ENCODE measurements at regions not wholly inside any gene's neighbourhood (a gene's known extent, or its start where the extent isn't known, plus 50 kb on each side); places are given as distances from the start of the nearest gene placed in this dataset.

DNA sequence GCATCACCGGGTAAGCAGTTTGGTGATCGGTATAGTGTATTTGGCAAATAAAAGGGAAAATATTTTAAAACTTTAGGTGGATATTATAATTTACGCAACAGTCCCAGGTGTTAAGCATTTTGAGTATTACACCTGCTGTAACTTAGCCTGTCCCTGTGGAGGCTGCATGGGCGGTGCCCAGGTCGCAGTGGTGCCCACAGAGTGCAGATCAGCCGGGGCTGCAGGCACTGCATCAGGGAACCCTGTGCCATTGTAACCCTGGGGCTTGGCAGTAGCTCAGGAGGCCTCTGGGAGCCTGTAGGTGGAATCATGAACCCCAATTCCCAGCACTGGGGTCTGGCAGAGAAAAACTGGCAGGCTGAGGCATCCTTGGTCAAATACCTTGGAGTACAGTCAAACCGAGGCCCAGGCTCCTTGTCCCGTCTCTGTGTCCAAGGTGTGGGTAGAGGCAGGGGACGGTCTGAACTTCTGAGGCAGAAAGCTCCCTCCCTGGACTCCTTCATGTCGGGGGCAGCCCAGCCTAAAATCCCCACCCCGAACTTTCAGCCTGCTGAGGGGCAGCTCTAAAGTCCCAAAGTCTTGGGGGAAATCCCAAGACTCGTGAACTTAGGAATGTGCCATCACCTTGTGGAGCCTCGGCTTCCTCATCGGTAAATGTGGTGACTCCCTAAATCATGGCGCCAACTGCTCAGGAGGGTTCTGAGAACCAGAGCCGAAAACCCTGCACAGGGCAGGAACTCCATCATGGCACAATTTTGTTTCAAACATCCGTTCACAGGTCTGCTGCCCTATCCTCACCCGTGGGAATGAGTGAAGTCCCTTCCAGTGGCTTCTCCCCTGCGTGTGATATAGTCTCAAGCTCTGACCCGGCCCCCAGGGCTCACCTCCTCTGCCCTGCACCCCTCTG is 85.7 kb downstream of the INHBB start:
- no peak for DNase-seq (ENCODE audit: extremely low spot score)
- Histone ChIP-seq H3K27ac (ENCODE audit: low read depth) (no peak overlapping the region), H3K36me3 (ENCODE audit: insufficient read depth) (no peaks in the 10 kb centered on the region), H3K4me1 (ENCODE audit: insufficient read depth) (no peaks in the 10 kb centered on the region), H3K4me3 (ENCODE audit: low read depth, low read length) (no peak overlapping the region)
- 90% methylated on average over 20 of the region's 20 CpGs for WGBS

DNA sequence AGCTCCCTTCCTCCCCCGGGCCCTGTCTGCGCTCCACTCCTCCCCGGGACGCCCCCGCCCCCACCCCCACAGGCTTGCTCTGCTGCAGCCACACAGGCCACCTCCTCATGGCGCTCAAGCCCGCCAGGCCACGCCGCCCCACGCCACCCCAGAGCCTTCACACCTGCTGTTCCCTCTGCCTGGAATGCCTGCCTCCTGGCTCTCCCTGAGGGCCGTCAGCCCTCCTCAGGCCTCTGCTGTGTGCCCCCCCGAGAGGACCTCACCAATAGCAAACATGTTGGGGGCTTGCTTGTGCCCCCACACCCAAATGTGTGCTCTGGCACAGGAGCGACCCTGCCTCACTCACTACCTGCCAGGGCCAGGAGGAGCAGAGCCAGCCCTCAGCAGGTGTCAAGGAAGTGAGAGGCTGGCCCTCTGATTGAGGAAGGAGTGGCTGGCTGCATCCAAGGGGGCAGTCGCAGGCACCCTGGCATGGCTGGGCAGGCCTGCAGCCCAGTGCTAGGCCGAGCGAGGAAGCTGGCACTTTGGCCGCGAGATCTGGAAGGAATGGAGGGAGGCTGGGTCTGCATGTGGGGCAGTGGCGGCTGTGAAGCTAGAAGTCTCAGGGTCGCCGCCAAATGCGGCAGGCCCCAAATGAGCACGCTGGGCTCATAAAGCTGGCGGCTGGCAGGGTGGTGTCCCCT is 86.5 kb downstream of the INHBB start:
- 91% methylated on average over 24 of the region's 24 CpGs for WGBS
- Histone ChIP-seq H3K4me3 (ENCODE audit: low read depth, low read length) (no peak overlapping the region), H3K4me1 (ENCODE audit: insufficient read depth) (no peaks in the 10 kb centered on the region), H3K27ac (ENCODE audit: low read depth) (no peak overlapping the region), H3K36me3 (ENCODE audit: insufficient read depth) (no peaks in the 10 kb centered on the region)
- no peak for DNase-seq (ENCODE audit: extremely low spot score)

DNA sequence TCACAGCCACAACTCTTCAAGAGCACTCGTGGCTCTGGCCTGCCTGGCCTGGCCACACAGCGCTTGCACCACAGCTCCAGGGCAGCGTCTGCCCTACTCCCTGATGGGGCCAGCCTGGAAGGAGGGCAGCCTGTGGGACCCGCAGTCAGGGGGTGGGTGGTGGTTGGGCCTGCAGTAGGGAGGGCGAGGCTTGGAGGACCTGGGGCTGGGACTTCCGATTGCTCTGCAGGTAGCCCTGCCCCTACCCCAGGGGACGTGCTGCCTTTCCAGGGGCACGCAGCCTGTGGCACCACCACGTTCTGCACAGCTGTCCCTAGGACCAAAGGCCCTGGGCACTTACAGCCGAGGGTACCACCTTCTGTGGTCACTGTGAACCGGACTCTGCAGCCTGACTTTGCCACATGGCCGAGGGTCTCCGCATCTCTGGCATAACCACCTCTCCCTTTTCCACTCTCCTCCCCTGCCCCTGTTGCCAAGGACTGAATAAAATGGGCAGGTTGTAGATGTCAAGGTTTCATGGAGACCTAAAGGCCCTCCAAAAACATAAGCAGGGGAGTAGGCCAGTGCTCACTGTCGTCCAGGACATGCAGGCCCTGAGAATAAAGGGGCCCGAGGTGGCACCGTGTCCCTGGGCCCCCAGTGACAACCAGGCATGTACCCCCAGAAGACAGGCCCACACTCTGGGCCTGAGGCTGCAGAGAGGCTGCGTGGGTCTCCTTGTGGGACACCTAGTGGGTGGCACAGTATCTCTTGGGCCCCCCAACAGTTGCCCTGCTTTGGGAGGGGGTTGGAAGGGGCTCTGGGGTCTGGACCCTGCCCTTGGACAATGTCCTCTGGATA is 87.3 kb downstream of the INHBB start:
- no peaks in the 10 kb centered on the region for H3K36me3 ChIP-seq (ENCODE audit: insufficient read depth)
- 94% methylated on average over 17 of the region's 17 CpGs for WGBS

DNA sequence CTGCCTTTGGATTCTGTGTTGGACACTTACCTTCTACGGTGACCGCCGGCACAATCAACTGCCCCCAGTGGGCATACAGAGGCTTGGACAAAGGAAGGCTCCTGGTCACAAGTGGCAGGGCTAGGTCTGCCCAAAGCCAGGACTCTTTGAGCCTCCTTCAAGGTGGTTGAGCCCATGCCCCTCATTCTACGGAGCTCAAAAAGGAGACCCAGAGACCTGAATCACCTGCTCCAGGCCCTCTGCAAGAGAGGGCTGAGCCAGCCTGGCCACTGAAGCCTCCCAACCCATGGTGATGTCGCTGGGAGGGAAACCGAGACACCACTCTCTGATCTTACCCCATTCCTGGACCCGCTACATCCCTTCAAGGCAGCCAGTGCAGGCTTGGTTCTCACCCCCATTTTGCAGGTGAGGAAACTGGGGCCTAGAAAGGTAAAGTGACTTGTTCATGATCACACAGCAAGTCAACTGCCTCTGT is 87.9 kb downstream of the INHBB start:
- no peak overlapping the region for H3K4me3 ChIP-seq (ENCODE audit: low read depth, low read length)
- no peak for DNase-seq (ENCODE audit: extremely low spot score)
- H3K27ac ChIP-seq (ENCODE audit: low read depth): no peak overlapping the region
- H3K4me1 ChIP-seq (ENCODE audit: insufficient read depth): no peaks in the 10 kb centered on the region
- 90% methylated on average over 7 of the region's 7 CpGs for whole genome bisulfite sequencing
- no peaks in the 10 kb centered on the region for H3K36me3 ChIP-seq (ENCODE audit: insufficient read depth)

More for the DNA sequence above, 87.3 kb downstream of the INHBB start:
- Histone ChIP-seq H3K27ac (ENCODE audit: low read depth) (no peak overlapping the region), H3K4me1 (ENCODE audit: insufficient read depth) (no peaks in the 10 kb centered on the region), H3K4me3 (ENCODE audit: low read depth, low read length) (no peak overlapping the region)
- no peak for DNase-seq (ENCODE audit: extremely low spot score)

DNA sequence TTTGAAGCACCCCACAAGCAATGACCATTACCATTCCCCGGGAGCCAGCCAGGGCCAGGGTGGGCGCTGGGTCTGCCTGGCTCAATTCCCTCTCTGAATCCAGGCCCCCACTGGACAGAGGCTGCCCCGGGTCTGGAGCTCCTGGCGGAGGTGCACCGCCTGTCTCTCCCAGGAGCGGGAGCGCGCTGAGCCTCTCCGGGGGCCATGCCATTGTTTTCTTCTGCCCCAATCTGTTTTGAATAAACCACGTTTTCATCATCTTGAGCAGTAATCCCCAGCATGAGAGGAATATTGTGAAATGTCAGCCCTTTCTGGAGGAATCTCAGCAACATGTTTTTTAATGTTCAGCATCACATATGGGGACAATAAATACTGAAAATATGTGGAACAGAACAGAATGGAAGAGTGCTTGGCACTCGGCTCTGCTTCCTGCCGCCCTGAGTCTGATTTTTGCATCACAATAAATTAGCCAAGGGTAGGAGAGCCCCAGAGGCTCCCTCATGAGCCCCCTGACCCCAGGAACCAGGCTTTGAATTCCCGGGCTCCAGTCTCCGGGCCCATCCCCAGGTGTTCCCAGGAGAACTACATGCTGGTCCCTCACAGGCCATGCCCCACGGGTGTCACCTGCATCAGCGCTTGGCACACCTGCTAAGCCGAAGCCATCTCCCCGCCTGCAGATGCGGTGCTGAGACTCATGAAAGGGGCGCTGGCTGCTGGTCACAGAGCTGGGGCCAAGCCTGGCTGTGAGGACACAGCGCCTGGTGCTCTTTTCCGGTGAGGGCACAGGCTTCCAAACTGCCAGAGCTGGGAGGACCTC is 88.8 kb downstream of the INHBB start:
- no peaks in the 10 kb centered on the region for H3K36me3 ChIP-seq (ENCODE audit: insufficient read depth)
- H3K4me1 ChIP-seq (ENCODE audit: insufficient read depth): no peaks in the 10 kb centered on the region
- 69% methylated on average over 22 of the region's 22 CpGs for WGBS
- DNase-seq (ENCODE audit: extremely low spot score): no peak
- H3K27ac ChIP-seq (ENCODE audit: low read depth): no peak overlapping the region
- H3K4me3 ChIP-seq (ENCODE audit: low read depth, low read length): no peak overlapping the region

DNA sequence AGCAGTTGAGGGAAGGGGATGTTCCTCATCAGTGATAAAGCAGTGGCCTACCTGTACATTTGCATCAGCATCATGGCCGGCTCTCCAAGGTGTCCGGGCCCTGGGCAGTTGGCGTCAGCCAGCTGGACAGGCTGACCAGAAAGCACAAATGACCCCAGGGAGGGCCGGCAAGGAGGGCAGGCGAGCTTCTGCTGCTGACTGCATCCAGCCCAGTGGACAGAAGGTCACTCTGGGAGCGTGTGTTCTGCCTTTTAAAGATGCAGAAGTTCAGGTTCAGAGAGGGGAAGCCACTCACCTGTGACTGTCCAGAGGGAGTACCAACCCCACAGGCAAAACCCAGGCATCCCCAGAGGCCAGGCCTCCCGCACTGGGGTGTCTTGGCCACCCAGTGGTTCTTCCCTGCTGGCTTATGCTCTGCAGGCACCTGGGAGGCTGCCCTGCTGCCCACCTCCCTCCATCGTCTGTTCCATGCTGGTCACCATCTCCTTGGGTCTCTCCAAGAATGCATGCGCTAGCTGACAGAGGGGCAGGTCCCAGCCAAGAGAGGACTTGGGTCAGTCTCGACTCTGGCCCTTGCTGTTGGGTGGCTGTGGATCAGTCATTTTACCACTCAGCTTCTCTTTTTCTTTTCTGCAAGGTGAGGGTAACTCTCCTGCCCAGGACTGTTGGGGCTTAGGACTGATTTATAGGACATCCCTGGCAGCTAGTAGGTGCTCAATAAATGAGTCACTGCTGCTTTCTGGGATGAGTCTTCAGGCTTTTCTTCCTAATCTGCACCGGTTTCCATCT is 89.9 kb downstream of the INHBB start:
- no peaks in the 10 kb centered on the region for H3K4me1 ChIP-seq (ENCODE audit: insufficient read depth)
- no peak overlapping the region for H3K27ac ChIP-seq (ENCODE audit: low read depth)
- no peak for DNase-seq (ENCODE audit: extremely low spot score)
- H3K4me3 ChIP-seq (ENCODE audit: low read depth, low read length): no peak overlapping the region
- WGBS: 88% methylated on average over 11 of the region's 11 CpGs
- no peaks in the 10 kb centered on the region for H3K36me3 ChIP-seq (ENCODE audit: insufficient read depth)

DNA sequence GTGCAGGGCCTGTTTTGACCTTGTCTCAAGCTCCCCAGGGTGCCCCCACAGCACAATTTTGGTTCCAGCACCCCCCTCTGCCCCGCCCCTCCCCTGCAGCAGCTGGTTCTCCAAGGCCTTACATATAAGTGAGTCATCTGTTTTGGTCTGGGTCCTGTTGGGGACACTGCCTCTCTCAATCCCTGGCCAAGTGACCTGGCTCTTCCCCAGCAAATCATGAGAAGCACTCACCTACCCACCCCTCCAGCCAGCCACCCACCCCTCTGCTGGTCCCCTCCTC is 90.5 kb downstream of the INHBB start:
- no peak overlapping the region for H3K27ac ChIP-seq (ENCODE audit: low read depth)
- H3K4me3 ChIP-seq (ENCODE audit: low read depth, low read length): no peak overlapping the region
- 90% methylated on average over 1 of the region's 1 CpG for WGBS
- no peaks in the 10 kb centered on the region for H3K4me1 ChIP-seq (ENCODE audit: insufficient read depth)
- no peak for DNase-seq (ENCODE audit: extremely low spot score)
- H3K36me3 ChIP-seq (ENCODE audit: insufficient read depth): no peaks in the 10 kb centered on the region

DNA sequence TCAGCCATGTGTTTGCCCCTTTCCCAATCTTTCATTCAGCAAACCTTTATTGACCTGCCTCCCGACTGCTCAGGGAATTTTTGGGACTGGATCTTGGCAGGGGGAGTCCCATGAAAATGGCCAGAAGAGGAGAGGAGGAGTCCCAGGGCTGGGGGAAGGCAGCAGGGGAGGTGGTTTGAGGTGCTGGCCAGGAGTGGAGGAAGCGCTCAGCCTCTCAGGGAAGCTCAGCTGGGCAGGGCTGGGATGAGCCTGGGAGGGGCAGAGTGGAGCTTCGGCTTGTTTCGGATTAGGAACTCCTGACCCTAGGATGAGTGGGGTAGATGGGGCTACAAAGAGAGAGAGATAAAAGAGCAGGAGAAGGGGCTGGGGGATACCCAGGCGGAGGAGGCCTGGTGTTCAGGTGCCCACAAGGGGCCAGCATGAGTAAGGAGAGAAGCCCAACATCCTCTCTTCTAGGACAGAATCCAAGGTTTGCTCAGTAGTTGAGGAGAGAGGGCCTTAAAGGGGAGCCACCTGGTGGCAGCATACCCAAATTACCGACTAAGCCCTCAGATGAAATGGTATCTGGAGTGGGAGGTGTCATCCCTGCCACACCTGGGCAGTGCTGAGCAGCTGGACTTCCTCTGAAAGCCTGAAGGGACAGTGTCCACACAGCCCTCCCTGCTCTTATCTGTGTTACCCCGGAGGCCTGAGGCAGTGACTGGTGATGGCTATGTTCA is 91.1 kb downstream of the INHBB start:
- 82% methylated on average over 7 of the region's 7 CpGs for WGBS
- Histone ChIP-seq H3K4me3 (ENCODE audit: low read depth, low read length) (no peak overlapping the region), H3K36me3 (ENCODE audit: insufficient read depth) (no peaks in the 10 kb centered on the region), H3K27ac (ENCODE audit: low read depth) (no peak overlapping the region), H3K4me1 (ENCODE audit: insufficient read depth) (no peaks in the 10 kb centered on the region)
- DNase-seq (ENCODE audit: extremely low spot score): no peak

DNA sequence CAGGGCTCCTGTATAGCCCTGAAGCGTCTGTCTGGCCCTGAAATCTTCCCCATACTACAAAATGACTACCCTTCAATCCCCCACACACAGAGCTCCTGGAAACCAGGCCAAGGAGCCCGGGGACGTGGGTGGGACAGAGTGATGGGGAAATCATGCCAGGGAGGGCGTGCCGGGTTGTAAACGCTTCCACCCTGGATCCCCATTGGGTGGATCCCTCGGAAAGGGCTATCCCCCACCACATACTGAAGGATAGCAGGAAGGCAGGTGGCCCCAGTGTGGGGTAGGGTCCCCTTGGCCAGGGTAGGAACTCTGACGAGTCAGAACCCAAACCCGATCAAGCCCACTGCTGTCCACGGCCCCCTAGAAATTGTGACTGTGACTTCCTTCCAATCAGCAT is 91.7 kb downstream of the INHBB start:
- WGBS: 87% methylated on average over 10 of the region's 10 CpGs
- DNase-seq (ENCODE audit: extremely low spot score): no peak
- Histone ChIP-seq H3K4me3 (ENCODE audit: low read depth, low read length) (no peak overlapping the region), H3K4me1 (ENCODE audit: insufficient read depth) (no peaks in the 10 kb centered on the region), H3K36me3 (ENCODE audit: insufficient read depth) (no peaks in the 10 kb centered on the region), H3K27ac (ENCODE audit: low read depth) (no peak overlapping the region)

DNA sequence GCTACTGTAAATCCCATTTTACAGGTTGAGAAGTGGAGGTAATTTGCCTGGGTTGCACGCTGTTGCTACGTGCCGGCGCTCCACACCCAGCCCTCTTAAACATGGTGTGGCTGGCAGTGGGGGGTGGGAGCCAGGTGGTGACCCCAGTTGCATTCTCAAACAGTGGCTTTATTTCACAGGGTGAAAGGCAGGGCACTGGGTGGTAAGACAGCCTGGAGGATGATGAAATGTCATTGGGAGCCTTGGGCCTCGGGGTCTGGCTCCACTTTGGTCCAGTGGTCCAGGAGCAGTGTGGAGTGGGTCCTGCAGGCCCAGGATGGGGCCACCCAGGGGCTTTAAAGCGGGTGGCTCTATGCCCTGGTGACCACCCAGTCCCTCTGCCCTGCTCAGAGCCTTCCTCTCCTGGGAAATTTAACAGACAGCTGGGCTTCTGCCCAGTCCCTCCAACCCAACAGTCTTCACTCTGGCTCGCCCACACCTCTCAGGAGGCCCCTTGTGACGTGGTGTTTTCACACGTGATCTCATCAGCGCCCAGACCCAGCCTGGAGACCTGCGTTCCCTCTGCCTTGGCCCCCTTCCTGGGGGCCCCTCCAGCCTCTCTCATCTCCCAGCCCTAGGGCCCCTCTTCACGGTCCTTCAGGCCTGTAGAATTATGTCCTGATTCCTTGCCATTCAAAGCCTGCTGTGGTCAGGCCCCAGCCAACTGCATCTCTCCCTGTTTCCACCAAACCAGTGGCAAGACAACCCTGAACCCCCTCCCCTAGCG is 92.5 kb downstream of the INHBB start:
- H3K36me3 ChIP-seq (ENCODE audit: insufficient read depth): no peaks in the 10 kb centered on the region
- no peaks in the 10 kb centered on the region for H3K4me1 ChIP-seq (ENCODE audit: insufficient read depth)
- DNase-seq (ENCODE audit: extremely low spot score): no peak
- 89% methylated on average over 13 of the region's 13 CpGs for WGBS
- H3K4me3 ChIP-seq (ENCODE audit: low read depth, low read length): no peak overlapping the region
- H3K27ac ChIP-seq (ENCODE audit: low read depth): no peak overlapping the region

DNA sequence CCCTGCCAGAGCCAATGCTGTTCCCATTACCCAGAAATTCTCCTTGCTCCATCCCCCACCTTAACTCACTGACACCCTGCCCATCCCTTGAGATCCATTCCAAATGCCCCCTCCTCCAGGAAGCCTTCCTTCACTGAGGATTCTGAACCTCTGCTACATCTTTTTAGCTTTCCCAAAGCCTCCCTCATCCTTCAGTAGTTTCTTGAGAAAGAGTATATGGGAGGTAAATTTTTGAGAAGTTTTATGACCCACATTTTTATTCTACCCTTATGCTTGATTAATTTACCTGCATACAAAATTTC is 93.1 kb downstream of the INHBB start:
- no peak for DNase-seq (ENCODE audit: extremely low spot score)
- Histone ChIP-seq H3K4me3 (ENCODE audit: low read depth, low read length) (no peak overlapping the region), H3K4me1 (ENCODE audit: insufficient read depth) (no peaks in the 10 kb centered on the region), H3K27ac (ENCODE audit: low read depth) (no peak overlapping the region), H3K36me3 (ENCODE audit: insufficient read depth) (no peaks in the 10 kb centered on the region)

Data from urinary bladder (tissue), 3 donors.